A172 (cell line): ENCODE measurements at regions not wholly inside any gene's neighbourhood (a gene's known extent, or its start where the extent isn't known, plus 50 kb on each side); places are given as distances from the start of the nearest gene placed in this dataset.
"Not testable (repeated sequence)": the region's sequence is repeated elsewhere in the genome, so short reads cannot be mapped to it uniquely, and the experiment has no call there.

Experiments used
- DNase-seq: peaks from one replicate; pipeline ENCODE4 v3.0.0-alpha.2; 2015; ENCODE audit warnings: low spot score

DNA sequence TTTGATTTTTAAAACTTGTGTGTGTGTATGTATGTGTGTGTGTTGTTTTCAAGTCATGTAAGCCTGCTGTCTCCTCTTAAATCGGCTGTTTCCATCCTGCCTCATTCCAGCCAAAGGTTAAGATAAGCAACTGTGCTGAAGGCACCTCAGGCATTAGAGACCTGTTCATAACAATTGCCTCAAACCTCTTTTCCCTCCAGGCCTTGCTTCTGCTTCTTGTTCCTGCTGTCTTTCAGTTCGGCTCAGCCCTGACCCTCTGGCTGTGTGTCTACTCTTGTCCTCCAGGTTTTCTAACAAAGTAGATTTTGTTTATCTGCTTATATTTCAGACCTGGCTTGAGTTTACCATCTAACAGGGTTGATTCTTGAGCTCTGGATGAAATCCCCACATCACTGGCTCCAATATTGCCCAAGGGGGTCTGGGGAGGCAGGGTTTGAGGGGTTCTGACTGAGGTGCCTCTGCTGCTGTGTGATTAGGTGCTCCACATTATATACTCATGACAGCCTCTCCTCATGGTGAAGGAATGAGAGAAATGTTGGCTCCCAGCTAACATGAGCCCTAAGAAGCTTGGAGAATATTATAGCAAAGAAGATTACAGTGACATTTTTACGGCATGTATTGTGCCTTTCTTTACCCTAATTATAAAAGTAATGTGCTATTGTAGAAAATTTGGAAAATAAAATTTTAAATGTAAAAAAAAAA lies 229.7 kb upstream of the PIK3R1 start:
- DNase-seq, result no peak

DNA sequence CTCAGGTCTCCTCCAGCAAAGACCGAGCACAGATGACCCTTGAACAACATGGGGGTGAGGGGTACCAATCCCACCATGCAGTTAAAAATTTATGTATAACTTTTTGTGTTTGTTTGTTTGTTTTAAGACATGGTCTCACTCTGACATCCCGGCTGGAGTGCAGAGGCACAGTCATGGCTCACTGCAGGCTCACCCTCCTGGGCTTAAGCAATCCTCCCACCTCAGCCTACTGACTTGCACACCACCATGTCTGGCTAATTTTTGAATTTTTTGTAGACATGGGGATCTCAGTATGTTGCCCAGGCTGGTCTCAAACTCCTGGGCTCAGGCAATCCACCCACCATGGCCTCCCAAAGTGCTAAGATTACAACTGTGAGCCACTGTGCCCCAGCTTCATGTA lies 231.0 kb upstream of the PIK3R1 start:
- DNase-seq, result no peak

DNA sequence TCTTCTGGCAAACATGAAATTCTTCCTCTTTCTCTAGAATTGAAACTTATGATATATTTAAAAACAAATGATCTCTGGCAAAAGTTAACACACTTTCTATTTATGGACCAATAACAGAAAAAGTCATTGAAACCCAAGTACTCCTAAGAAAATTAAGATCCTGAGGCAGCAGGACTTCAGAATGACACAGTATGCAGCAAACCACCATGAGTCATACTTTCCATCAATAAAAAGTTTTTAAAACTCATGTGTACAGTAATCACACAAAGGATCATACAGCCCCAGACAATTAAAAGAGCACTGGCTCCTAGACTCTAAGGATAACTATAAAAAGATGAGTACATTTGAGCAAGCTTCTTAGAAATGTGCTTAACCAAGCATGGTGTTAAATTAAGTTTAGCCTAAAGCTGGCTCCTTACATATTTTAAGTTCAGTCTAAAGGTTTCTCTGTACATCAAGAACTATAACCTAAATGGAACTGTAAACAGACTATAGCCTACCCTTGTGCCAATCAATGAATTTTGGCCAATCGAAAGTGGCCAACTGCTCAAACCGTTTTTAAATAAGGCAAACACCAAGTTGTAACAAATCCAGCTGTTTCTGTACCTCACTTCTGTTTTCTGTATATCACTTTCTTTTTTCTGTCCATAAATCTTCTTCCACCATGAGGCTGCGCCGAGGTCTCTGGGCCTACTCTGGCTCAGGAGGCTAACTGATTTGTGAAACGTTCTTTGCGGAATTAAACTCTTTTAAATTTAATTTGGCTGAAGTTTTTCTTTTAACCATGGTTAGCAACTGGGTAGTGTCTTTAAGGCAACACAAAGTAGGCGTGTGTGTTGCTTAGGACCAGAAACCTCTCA lies 232.1 kb upstream of the PIK3R1 start:
- peak; percentile 78 for DNase-seq

DNA sequence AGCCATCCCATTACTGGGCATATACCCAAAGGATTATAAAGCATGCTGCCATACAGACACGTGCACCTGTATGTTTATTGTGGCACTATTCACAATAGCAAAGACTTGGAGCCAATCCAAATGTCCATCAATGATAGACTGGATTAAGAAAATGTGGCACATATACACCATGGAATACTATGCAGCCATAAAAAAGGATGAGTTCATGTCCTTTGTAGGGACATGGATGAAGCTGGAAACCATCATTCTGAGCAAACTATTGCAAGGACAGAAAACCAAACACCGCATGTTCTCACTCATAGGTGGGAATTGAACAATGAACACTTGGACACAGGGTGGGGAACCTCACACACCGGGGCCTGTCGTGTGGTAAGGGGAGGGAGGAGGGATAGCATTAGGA lies 233.4 kb upstream of the PIK3R1 start:
- DNase-seq, result not testable (repeated sequence)

DNA sequence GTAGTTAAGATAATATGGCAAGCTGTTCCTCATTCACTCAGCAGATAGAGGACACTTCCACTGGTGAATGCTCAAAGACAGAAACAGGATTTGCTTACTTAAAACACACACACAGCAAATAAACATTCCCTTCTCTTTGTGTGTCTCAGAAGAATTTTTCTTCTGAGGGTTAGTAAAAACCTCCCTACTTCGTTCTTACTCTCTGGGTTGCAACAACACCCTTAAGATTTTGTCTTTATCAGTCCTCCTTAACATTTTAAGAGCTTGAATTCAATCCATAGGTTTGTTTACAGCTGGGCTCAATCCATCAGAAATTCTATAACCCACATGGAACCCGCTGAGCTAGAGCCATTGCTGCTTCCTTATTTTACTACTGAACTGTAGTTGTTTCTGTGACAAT lies 237.4 kb upstream of the PIK3R1 start:
- no peak for DNase-seq

DNA sequence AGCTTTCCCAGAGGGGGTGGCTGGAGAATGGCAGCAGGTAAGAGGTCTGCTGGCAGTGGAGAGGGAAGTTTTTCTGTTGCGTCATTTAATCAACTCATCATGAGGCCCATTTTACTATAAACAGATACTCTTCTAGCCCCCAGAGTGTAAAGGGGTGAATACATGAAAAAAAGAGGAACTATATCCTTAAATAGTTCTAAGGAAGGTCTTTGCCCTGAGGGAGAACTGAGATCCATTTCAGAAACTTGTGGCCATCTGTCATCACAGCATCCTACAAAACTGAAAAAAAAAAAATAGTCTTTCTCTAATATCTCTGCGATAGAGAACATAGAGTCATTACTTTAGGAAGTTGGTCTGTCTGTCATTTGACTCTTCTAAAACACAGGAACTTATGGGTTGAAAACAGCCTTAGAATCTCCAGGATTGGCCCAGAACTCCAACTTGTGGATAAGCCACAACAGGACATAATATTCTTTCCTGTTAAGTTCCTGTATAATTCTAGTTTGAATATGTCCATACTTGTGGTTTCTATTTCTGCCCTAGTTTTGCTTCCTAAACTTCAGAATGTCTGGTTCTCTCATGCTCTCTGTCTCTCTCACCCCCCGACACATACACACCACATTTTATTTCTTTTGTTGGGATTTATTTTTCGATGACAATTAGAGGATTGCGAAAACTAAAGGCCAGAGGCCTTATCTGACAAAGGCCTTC lies 238.5 kb upstream of the PIK3R1 start:
- no peak for DNase-seq

DNA sequence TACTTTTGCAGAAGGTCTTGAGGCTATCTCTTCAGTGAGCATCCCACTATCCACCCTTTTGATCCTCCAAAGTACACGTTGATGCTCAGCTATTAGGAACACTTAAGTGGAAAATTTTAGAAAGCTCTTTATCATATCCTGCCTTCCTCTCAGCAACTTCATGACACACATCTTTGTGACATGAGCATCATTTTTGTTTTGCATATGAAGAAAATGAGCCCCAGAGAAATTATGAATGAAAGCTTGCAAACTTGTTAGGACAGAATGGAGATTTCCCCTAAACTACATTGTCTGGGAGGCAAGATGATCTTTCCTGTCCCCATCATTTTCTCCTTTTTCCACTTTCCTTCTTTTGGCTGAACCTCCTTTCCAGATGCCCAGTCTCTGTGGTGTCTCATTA lies 239.4 kb upstream of the PIK3R1 start:
- no peak for DNase-seq

DNA sequence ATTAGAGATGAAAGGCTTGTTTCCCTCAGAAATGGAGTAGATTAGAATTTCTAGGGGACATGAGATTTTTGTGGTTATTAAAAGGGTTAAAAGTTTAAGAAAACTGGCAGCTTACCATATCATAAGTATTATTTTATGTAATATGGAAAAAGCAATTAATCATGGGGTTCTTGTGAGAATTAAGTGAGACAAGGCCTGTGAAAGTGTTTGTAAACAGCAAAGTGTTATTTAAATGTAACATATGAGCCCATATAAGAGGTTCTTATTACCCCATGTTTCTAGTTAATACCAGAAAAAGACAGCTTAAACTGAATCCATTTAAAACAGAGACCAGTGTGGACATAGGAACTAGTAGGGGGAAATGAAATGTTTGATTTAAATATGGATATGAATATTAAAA lies 241.1 kb upstream of the PIK3R1 start:
- DNase-seq, result no peak

DNA sequence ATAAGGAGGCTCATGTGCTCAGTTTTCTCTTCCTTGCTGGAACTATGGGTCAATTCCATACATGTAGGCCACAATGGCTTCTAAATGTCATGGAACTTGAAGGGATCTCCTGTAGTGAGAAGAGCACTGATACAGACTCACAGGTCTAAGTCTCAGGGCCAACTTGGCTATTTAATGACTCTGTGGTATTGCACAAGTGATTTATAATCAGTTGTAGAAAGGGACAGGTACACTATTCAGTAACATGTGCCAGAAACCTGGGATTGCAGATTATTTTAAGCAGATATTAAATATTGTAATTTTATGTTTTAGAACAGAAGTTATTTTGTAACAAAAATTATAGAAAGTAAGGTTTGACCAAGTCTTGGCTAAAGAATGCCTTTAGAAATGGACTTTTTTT lies 241.5 kb upstream of the PIK3R1 start:
- DNase-seq, result no peak

DNA sequence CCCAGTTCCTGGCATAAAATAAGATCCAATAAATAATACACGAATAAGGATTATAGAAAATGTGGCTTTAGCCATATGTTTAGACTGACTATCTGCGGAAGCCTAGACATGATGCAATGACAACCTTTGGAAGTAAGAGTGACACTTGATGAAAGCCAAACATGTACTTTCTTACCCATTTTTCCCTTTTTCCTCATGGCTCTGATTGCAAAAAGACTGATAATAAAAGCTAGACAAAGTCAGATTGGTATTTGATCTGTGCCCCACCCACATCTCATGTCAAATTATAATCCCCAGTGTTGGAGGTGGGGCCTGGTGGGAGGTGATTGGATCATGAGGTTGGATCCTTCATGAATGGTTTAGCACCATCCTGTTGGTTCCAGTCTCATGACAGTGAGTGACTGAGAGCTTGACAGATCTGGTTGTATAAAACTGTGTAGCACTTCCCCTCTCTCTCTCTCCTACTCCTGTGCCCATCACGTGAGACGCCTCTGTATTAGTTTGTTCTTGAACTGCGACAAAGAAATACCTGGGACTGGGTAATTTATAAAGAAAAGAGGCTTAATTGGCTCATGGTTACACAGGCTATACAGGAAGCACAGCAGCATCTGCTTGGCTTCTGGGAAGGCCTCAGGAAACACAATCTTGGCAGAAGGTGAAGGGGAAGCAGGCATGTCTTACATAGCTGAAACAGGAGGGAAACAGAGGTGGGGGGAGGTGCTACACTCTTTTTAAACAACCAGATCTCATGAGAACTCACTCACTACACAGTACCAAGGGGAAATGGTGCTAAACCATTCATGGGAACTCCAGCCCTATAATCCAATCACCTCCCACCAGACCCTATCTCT lies 243.4 kb upstream of the PIK3R1 start:
- no peak for DNase-seq

DNA sequence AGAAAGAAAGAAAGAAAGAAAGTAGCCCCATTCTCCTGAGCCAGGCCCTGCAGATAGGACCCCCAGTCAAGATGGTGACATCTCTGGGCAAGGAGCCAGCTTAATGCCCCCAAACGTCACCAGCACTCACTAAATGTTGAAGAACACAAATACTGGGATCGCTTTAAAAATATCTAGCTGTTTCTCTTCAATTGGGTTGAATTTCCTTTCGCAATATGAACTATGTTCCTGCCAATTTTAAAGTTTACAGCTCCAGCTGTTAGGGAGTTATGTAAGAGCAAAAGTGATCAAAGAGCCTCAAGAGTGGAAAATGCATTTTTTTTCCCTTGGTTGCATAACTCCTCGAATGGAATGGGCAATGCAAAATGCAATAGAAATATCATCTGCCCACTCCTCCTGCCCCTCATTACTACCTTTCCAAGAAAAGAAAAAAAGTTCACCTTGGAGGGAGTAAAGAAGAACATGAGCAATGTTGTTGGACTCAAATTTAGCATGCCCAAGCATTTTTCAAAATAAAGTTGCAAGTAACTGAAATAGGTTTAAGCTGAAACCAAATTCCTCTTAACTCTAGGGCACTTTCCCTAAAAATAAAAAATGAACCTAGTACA lies 244.2 kb upstream of the PIK3R1 start:
- no peak for DNase-seq

DNA sequence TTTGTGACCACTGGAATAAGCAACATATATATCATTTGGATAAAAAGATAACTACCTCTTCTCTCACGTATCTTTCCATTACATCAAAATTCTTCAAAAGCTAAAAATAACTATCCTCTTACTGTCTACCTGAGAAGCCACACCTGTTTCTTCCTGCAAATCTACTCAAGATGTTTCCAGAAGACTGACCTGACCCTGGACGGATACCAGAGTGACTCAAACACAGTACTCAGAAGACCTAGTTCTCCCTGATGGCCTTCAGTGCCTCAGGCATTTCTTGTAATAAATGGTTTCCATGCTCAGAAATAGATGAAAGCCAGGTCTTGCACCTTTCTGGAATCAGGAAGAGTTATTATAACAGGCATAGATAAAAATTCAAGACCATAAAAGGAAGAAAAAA lies 245.9 kb upstream of the PIK3R1 start:
- DNase-seq, result no peak

DNA sequence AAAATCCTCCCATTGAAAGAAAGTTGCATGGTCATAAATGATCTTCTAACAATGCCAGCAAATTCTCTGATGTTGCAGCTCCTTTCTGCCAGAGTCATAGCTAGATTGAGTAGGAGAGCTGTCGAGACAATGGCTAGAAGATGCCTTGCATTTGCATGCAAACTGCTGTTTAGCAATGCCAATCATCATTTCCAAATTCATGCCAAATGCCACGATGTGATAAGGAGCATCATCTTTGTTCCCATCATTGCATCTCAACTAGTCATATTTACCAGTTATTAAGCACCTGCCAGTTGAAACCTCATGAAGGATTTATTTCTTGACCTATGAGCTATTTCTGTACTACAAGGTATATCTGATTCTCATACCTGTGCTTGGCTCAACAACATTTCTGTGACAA lies 246.4 kb upstream of the PIK3R1 start:
- DNase-seq, result no peak

DNA sequence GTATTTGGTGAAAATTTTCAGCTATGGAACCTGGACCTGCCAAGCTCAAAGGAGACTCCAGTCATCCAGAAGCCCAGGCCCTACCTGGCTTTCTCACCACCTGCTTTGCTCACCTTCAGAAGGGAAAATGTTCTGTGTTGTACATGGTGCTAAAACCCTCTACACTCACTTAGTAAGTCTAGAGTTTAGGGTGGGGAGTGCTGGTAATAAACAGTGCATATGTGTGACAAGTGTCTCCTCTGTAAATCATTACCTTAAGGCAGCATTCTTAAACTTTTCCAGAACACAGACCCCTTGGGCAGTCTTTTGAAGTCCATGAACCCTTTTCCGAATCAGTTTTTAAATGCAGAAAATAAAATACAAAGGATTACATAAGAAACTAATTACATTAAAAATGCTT lies 248.8 kb upstream of the PIK3R1 start:
- DNase-seq, result no peak

DNA sequence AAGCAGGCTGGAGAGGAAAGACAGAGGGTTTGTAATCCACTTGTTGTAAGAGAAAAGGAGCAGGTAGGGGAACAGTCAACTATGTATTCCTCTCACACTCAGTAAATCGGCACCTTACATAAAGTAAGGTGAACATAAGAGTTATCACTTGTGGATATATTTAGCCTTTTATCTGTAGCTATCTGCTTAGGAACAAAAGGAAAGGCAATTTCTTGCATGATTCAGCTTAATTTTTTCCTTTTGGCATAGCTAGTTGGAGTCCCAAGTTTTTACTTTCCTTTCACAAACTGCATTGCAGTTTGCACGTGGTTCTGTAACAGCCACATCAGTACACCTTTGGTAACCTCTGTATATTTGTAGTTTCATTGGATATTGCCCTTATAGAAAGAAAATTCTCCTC lies 250.9 kb upstream of the PIK3R1 start:
- no peak for DNase-seq

DNA sequence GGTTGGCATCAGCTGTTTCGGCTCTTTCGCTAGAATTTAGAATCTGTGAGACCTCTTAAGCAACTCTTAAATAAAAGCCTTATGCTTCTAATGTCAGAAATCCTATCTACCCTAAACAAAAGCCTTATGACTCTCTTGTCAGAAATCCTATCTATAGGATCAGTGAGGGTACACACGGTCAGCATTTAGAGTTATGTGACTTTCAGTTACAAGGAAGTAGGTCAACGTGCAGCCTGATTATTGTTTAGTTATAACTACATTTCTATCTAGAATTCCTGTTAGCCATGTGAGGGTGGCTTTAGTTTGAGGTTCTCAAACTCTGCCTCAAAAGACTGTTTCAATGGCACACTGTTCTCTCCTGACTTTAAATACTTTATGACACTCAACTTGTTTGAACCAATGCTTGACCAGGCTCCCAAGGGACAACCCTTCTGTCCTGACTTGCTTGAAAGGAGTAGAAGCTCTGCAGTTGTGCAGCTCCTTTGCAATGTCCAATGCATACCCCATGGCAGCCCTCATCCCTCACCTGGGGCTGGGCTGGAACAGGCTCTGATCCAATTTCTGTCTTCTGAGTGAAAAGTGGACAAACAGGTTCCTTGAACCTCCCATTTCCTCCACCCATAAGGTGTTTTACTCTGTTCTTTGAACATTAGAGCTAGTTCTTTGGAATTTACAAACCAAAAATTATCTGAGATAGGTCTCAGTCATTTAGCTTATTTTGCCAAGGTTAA lies 251.6 kb upstream of the PIK3R1 start:
- DNase-seq, result no peak

DNA sequence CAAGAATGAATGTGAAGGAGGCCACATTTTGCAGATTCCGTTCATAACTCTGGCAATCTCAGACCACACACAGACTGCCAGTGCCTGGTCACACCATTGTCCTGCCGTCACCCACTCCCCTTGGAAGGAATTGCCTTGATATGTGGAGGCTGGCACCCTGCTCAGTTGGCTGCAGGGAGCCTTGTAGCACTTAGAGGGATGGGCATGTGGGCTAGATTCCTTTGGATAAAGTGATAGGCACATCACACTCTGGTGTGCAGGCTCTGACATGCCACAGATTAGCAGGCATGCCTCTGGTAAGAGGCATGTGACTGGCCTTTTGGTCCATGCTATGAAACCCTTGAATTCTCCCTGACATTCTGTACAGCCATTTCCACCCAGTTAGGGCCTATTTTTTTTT lies 254.6 kb upstream of the PIK3R1 start:
- DNase-seq, result no peak

DNA sequence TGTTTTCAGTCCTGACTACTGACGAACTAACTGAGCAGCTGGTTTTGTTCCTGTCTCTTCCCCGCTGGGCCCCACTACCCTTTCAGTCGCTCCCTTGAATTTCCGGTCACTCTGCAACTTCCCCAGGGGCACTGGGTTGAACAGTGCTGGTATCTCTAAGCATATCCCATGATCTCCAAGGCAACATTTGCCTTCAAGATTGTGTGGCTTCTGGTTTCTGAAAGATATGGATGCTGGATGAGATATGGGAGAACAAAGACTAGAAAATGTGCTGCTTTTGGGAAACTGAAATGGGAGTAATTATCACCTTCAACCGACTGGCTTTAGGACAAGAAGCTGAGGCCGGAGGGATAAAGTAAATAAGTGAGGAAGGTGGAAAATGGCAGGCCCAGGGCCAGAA lies 258.2 kb upstream of the PIK3R1 start:
- DNase-seq, result no peak

DNA sequence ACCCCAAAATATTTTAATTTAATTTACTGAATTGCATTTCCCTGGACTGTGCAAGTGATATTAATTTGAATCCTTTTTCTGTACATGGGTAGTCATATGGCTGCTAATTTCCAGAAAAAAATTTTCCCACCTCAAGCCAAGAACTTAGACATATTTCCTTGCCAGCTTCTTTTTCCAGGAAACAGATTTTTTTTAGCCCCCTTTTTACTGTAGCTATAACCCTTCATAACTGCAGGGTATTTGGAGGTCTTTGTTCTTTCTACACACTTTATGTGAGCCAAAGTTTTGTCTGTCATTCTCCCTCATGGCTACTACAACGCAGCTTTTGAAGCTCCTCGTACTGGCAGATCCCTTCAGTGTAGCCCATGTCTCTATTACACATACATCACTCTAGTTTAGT lies 261.2 kb upstream of the PIK3R1 start:
- DNase-seq, result no peak

DNA sequence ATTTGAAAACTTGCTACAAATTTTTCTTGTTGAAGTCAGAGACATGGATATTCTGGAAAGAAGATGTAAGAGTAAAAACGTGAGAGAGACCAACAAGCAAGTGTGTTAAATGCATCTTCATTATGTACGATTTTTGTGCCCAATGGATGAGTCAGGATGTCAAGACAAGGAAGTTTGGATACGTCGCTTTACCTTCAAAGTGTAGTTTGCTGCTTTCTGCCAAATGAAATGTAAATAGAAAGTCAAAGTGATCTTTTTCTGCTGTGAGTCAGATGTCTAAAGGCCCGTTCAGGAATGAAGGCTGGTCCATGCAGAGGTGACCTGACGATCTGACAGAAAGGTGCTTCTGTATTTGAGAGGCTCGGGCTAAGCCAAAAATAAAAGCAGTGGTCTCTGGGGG lies 273.1 kb upstream of the PIK3R1 start:
- DNase-seq, result no peak
